ENCODE measurements at regions not wholly inside any gene's neighbourhood (a gene's known extent, or its start where the extent isn't known, plus 50 kb on each side); places are given as distances from the start of the nearest gene placed in this dataset. TPM values are rescaled to one million over a fixed set of nuclear protein-coding genes. Genes with fewer than 3 reads are reported as not detected.

- peaks cover 0 to 5% (median 2%) of the 10 kb centered on the region in 4 donors for H3K9me3 ChIP-seq (ENCODE audit: control insufficient read depth in 4 of 4, insufficient read depth in 3 of 4, low read length in 3 of 4)
- no peaks in the 10 kb centered on the region for H3K4me1 ChIP-seq (ENCODE audit: control insufficient read depth in 5 of 5, insufficient read depth in 5 of 5, low read length in 5 of 5)
- ATAC-seq (ENCODE audit: insufficient read depth, low FRiP score): no peak
- H3K27me3 ChIP-seq (ENCODE audit: control insufficient read depth in 3 of 3, insufficient read depth in 3 of 3, low read length in 2 of 3): no peaks in the 10 kb centered on the region
- H3K36me3 ChIP-seq (ENCODE audit: control insufficient read depth in 4 of 4, insufficient read depth in 4 of 4, low read length in 4 of 4): no peaks in the 10 kb centered on the region
- H3K9ac ChIP-seq (ENCODE audit: insufficient read depth in 1 of 2, low read length in 2 of 2): no peak overlapping the region
- TF ChIP-seq, protein P1, sequence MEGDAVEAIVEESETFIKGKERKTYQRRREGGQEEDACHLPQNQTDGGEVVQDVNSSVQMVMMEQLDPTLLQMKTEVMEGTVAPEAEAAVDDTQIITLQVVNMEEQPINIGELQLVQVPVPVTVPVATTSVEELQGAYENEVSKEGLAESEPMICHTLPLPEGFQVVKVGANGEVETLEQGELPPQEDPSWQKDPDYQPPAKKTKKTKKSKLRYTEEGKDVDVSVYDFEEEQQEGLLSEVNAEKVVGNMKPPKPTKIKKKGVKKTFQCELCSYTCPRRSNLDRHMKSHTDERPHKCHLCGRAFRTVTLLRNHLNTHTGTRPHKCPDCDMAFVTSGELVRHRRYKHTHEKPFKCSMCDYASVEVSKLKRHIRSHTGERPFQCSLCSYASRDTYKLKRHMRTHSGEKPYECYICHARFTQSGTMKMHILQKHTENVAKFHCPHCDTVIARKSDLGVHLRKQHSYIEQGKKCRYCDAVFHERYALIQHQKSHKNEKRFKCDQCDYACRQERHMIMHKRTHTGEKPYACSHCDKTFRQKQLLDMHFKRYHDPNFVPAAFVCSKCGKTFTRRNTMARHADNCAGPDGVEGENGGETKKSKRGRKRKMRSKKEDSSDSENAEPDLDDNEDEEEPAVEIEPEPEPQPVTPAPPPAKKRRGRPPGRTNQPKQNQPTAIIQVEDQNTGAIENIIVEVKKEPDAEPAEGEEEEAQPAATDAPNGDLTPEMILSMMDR (IDR thresholded peaks at IDR 0.05; ENCODE audit: control extremely low read depth, extremely low read depth): no peak
- DNase-seq: no peak
- H3K27ac ChIP-seq (ENCODE audit: low read depth in 1 of 2, low read length in 1 of 2): no peak overlapping the region
- no peak overlapping the region for H3K4me3 ChIP-seq
Measured at GRCh38 chrX:108811891-108812290, 75.5 kb upstream of the IRS4 start.

DNA sequence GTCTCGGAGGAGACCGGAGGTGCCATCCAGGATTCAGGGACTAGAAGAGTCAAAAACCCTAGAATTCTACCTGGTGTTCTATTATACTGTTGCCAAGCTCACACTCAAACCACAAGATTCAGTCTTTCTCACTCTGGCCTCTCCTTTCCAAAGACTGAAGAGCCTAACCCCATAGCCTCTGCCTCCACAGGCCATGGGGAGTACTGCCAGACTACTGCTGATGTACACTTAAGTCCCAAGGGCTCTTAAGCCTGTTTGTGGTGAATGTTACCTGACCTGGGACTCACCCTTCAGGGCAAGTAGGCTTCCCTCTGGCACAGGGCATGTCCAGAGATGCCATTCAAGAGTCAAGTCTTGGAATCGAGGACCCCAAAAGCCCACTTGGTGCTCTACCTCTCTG, 58.9 kb upstream of the IRS4 start:
- Histone ChIP-seq H3K27me3 (ENCODE audit: control insufficient read depth in 3 of 3, insufficient read depth in 3 of 3, low read length in 2 of 3) (peaks cover 0 to 3% (median 0%) of the 10 kb centered on the region in 3 donors), H3K27ac (ENCODE audit: low read depth in 1 of 2, low read length in 1 of 2) (no peak overlapping the region), H3K4me1 (ENCODE audit: control insufficient read depth in 5 of 5, insufficient read depth in 5 of 5, low read length in 5 of 5) (no peaks in the 10 kb centered on the region), H3K4me3 (no peak overlapping the region), H3K9me3 (ENCODE audit: control insufficient read depth in 4 of 4, insufficient read depth in 3 of 4, low read length in 3 of 4) (no peaks in the 10 kb centered on the region), H3K36me3 (ENCODE audit: control insufficient read depth in 4 of 4, insufficient read depth in 4 of 4, low read length in 4 of 4) (no peaks in the 10 kb centered on the region), H3K9ac (ENCODE audit: insufficient read depth in 1 of 2, low read length in 2 of 2) (no peak overlapping the region)
- ATAC-seq (ENCODE audit: insufficient read depth, low FRiP score): no peak
- TF ChIP-seq, protein P1 (IDR thresholded peaks at IDR 0.05; ENCODE audit: control extremely low read depth, extremely low read depth): no peak
- WGBS, 2 donors: 92 to 97% methylated on average over 3 of the region's 3 CpGs
- no peak for DNase-seq

Small RNA genes lying in the stretch of these regions (small RNA-seq; reads per million reads assigned to genes)
- not detected for gene MIR6087 (ENCODE audit: low replicate concordance)
- not detected for gene RNU6-309P (ENCODE audit: low replicate concordance)
